PC-9 (cell line): ENCODE measurements at regions not wholly inside any gene's neighbourhood (a gene's known extent, or its start where the extent isn't known, plus 50 kb on each side); places are given as distances from the start of the nearest gene placed in this dataset.

ENCODE experiments used
- BruUV-seq: library from RNA; stranded (reverse); fragments of 400-500 nt; replicated peaks from 2 replicates; lab custom pipeline; 2021; lab: Mats Ljungman, UMichigan
- CTCF ChIA-PET: fragments of 300-600 bp; sonication (Branson Sonifier 250); formaldehyde crosslinking; loops from one replicate; lab custom pipeline; 2022; ENCODE audit warnings: antibody characterized with exemption; lab: Charles Lee
- POLR2A ChIA-PET: fragments of 300-600 bp; sonication (Branson Sonifier 250); formaldehyde crosslinking; loops from one replicate; lab custom pipeline; 2022; ENCODE audit warnings: antibody characterized with exemption; ENCODE audit not compliant: unreplicated experiment; lab: Charles Lee
- DNase-seq, 2 experiments: peaks; one replicate each; pipeline versions ENCODE4 v3.0.0 to v3.0.0-alpha.2; 2015 to 2022; ENCODE audit warnings: mixed read lengths in 1 of 2
- H2AFZ ChIP-seq: fragments of 200-600 bp; sonication (generic); 2 replicates; pipeline ENCODE4 v1.8.1; 2017; ENCODE audit warnings: antibody characterized with exemption
- H3F3A ChIP-seq: fragments of 200-600 bp; sonication (generic); 2 replicates; pipeline ENCODE4 v1.8.1; 2017; ENCODE audit warnings: antibody characterized with exemption, mild to moderate bottlenecking, low read depth; ENCODE audit not compliant: insufficient read depth
- H3K27ac ChIP-seq: fragments of 200-600 bp; sonication (generic); 2 replicates; pipeline ENCODE4 v1.6.1; 2016; ENCODE audit warnings: mixed run types
- H3K27me3 ChIP-seq: fragments of 200-600 bp; sonication (generic); 2 replicates; pipeline ENCODE4 v1.6.1; 2016; ENCODE audit warnings: low read depth, mixed run types; ENCODE audit not compliant: insufficient read depth
- H3K36me3 ChIP-seq: fragments of 200-600 bp; sonication (generic); 2 replicates; pipeline ENCODE4 v1.6.1; 2016; ENCODE audit warnings: low read depth, mixed run types
- H3K4me1 ChIP-seq: fragments of 200-600 bp; sonication (generic); replicated peaks from 2 replicates; pipeline ENCODE4 v1.6.1; 2016; ENCODE audit warnings: mixed run types; ENCODE audit not compliant: insufficient read depth
- H3K4me2 ChIP-seq: fragments of 200-600 bp; sonication (generic); 2 replicates; pipeline ENCODE4 v1.6.1; 2017; ENCODE audit warnings: mixed run types
- H3K4me3 ChIP-seq: fragments of 200-600 bp; sonication (generic); 2 replicates; pipeline ENCODE4 v1.6.1; 2016; ENCODE audit warnings: mixed run types
- H3K79me2 ChIP-seq: fragments of 200-600 bp; sonication (generic); 2 replicates; pipeline ENCODE4 v1.6.1; 2017; ENCODE audit warnings: low read depth, mixed run types
- H3K9me2 ChIP-seq: fragments of 200-600 bp; sonication (generic); 2 replicates; pipeline ENCODE4 v1.8.1; 2017; ENCODE audit warnings: mild to moderate bottlenecking; ENCODE audit not compliant: insufficient read depth
- H3K9me3 ChIP-seq: fragments of 200-600 bp; sonication (generic); 2 replicates; pipeline ENCODE4 v1.8.1; 2016; ENCODE audit warnings: low read depth; ENCODE audit not compliant: insufficient read depth
- H4K20me1 ChIP-seq: fragments of 200-600 bp; sonication (generic); 2 replicates; pipeline ENCODE4 v1.8.1; 2017; ENCODE audit not compliant: insufficient read depth
- CTCF ChIP-seq: fragments of 200-600 bp; sonication (generic); conservative IDR thresholded peaks from 2 replicates; pipeline ENCODE4 v1.6.1; 2017; ENCODE audit warnings: mixed run types, antibody characterized with exemption, mild to moderate bottlenecking, moderate library complexity
- EZH2 ChIP-seq: fragments of 200-600 bp; sonication (generic); IDR thresholded peaks from 2 replicates; pipeline ENCODE4 v1.8.0; 2017; ENCODE audit warnings: antibody characterized with exemption, low read depth
- intact Hi-C: fragments of 100-400 bp; cut with micrococcal nuclease; formaldehyde crosslinking; loops from one replicate; pipeline ENCODE4 v1.10.0; 2022; ENCODE audit not compliant: unreplicated experiment

- Histone ChIP-seq H3F3A (no peaks in the 10 kb centered on the region), H3K4me1 (no peaks in the 10 kb centered on the region), H3K4me3 (no peak overlapping the region), H3K79me2 (no peaks in the 10 kb centered on the region), H3K9me2 (no peaks in the 10 kb centered on the region), H3K27ac (no peak overlapping the region), H3K4me2 (no peak overlapping the region), H2AFZ (no peak overlapping the region), H4K20me1 (no peaks in the 10 kb centered on the region), H3K27me3 (no peaks in the 10 kb centered on the region), H3K9me3 (no peaks in the 10 kb centered on the region), H3K36me3 (no peaks in the 10 kb centered on the region)
- CTCF ChIA-PET, result no interaction called here
- BruUV-seq, result no TSS peak
- intact Hi-C loops, result no loop called here
- TF ChIP-seq CTCF (no peak), EZH2 (no peak)
- no peak for DNase-seq
- POLR2A ChIA-PET, result no interaction called here
These were observed 124.5 kb upstream of the HCCS start for GRCh38 chrX:10986616-10987015.

GRCh38 chrX:10988653-10989052 lies 122.5 kb upstream of the HCCS start:
- Histone ChIP-seq H3K27me3 (no peaks in the 10 kb centered on the region), H3K9me2 (no peaks in the 10 kb centered on the region), H3K4me2 (no peak overlapping the region), H2AFZ (no peak overlapping the region), H3K36me3 (no peaks in the 10 kb centered on the region), H3K4me3 (no peak overlapping the region), H3K9me3 (no peaks in the 10 kb centered on the region), H4K20me1 (no peaks in the 10 kb centered on the region), H3K27ac (no peak overlapping the region), H3K4me1 (no peaks in the 10 kb centered on the region), H3F3A (no peaks in the 10 kb centered on the region), H3K79me2 (no peaks in the 10 kb centered on the region)
- POLR2A ChIA-PET, result no interaction called here
- DNase-seq, result no peak
- CTCF ChIA-PET, result no interaction called here
- no peak for TF ChIP-seq EZH2
- no peak for TF ChIP-seq CTCF
- intact Hi-C loops, result no loop called here
- no TSS peak for BruUV-seq

GRCh38 chrX:10989386-10989785 lies 121.7 kb upstream of the HCCS start:
- no peaks in the 10 kb centered on the region for H3K27me3 ChIP-seq
- H3K27ac ChIP-seq, result no peak overlapping the region
- H3K79me2 ChIP-seq, result no peaks in the 10 kb centered on the region
- H3K4me1 ChIP-seq, result no peaks in the 10 kb centered on the region
- DNase-seq, result no peak
- H3K4me3 ChIP-seq, result no peak overlapping the region
- no peaks in the 10 kb centered on the region for H3K9me3 ChIP-seq
- CTCF ChIA-PET, result no interaction called here
- H2AFZ ChIP-seq, result no peak overlapping the region
- POLR2A ChIA-PET, result no interaction called here
- no TSS peak for BruUV-seq
- no peaks in the 10 kb centered on the region for H4K20me1 ChIP-seq
- intact Hi-C loops, result no loop called here
- H3K4me2 ChIP-seq, result no peak overlapping the region
- no peaks in the 10 kb centered on the region for H3F3A ChIP-seq
- TF ChIP-seq CTCF, result no peak
- TF ChIP-seq EZH2, result no peak
- H3K36me3 ChIP-seq, result no peaks in the 10 kb centered on the region
- no peaks in the 10 kb centered on the region for H3K9me2 ChIP-seq
